ENCODE measurements at regions not wholly inside any gene's neighbourhood (a gene's known extent, or its start where the extent isn't known, plus 50 kb on each side); places are given as distances from the start of the nearest gene placed in this dataset.

DNA sequence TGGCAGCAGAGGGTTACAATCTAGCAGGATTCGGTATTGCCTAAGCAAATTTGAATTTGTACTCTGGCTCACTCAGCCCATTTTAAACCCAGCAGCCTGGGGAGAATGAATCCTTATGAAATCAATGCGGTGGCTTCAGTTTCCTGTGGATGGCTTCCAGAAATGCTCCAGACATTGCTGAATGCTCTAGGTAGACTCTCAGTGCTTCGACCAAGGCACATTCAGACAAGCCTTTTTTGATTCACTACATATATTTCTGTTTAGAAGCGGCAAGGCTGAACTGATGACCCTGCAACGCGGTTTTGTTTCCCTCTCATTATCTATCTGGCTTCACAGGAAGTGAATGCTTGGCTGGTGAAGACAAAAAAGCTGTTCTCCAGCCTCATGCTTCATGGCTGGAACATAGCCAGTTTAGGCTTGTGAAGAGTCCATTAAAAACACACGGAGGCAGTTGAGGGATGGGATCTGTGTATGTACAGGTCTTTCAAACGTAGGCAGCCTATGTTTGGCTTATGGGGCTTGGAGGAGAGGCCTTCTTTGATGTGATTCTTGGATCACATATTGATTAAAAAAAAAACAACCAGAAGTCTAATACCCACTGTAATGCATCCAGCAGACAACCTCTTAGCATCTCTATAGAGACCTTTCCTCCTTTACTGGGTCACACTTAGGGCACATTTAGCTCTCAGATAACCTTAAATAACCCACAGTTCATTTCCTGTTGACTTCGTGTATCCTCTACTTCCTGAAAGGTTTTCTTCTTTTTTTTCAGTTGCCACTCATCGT lies 400.2 kb upstream of the TBL1XR1 start:
- H3K4me2 ChIP-seq (ENCODE audit: low read length) = no peak overlapping the region
- no peak overlapping the region for H3K27ac ChIP-seq (ENCODE audit: low read length)
- no peak overlapping the region for H3K4me3 ChIP-seq (ENCODE audit: low read length)
- TF ChIP-seq SMC3 (conservative IDR thresholded peaks at IDR 0.05; ENCODE audit: poor library complexity) (no peak), EZH2 (IDR thresholded peaks at IDR 0.05; ENCODE audit: borderline replicate concordance, insufficient read depth, low read length, poor library complexity, severe bottlenecking) (no peak), RAD21 (conservative IDR thresholded peaks at IDR 0.05) (no peak), TAF1 (IDR thresholded peaks at IDR 0.05; ENCODE audit: low read depth) (no peak), EP300 (conservative IDR thresholded peaks at IDR 0.05; ENCODE audit: poor library complexity, severe bottlenecking) (no peak)
- TF ChIP-seq, protein P1, sequence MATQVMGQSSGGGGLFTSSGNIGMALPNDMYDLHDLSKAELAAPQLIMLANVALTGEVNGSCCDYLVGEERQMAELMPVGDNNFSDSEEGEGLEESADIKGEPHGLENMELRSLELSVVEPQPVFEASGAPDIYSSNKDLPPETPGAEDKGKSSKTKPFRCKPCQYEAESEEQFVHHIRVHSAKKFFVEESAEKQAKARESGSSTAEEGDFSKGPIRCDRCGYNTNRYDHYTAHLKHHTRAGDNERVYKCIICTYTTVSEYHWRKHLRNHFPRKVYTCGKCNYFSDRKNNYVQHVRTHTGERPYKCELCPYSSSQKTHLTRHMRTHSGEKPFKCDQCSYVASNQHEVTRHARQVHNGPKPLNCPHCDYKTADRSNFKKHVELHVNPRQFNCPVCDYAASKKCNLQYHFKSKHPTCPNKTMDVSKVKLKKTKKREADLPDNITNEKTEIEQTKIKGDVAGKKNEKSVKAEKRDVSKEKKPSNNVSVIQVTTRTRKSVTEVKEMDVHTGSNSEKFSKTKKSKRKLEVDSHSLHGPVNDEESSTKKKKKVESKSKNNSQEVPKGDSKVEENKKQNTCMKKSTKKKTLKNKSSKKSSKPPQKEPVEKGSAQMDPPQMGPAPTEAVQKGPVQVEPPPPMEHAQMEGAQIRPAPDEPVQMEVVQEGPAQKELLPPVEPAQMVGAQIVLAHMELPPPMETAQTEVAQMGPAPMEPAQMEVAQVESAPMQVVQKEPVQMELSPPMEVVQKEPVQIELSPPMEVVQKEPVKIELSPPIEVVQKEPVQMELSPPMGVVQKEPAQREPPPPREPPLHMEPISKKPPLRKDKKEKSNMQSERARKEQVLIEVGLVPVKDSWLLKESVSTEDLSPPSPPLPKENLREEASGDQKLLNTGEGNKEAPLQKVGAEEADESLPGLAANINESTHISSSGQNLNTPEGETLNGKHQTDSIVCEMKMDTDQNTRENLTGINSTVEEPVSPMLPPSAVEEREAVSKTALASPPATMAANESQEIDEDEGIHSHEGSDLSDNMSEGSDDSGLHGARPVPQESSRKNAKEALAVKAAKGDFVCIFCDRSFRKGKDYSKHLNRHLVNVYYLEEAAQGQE (IDR thresholded peaks at IDR 0.05; ENCODE audit: borderline replicate concordance) = no peak
- no peaks in the 10 kb centered on the region for H3K9me3 ChIP-seq (ENCODE audit: low read length)
- no peak overlapping the region for H2AFZ ChIP-seq (ENCODE audit: low read depth, low read length)
- H4K20me1 ChIP-seq (ENCODE audit: insufficient read depth) = no peaks in the 10 kb centered on the region
- H3K79me2 ChIP-seq (replicated peaks; ENCODE audit: insufficient read depth, low read length) = no peaks in the 10 kb centered on the region
- no peaks in the 10 kb centered on the region for H3K36me3 ChIP-seq (ENCODE audit: insufficient read depth, low read length)
- no peaks in the 10 kb centered on the region for H3K9me2 ChIP-seq (ENCODE audit: insufficient read depth, low read length)
- no peak overlapping the region for H3K9ac ChIP-seq (ENCODE audit: low read length)
- no peaks in the 10 kb centered on the region for H3F3A ChIP-seq (ENCODE audit: insufficient read depth, low read length, poor library complexity, severe bottlenecking)
- no peaks in the 10 kb centered on the region for H3K27me3 ChIP-seq (ENCODE audit: insufficient read depth, low read depth, low read length)

DNA sequence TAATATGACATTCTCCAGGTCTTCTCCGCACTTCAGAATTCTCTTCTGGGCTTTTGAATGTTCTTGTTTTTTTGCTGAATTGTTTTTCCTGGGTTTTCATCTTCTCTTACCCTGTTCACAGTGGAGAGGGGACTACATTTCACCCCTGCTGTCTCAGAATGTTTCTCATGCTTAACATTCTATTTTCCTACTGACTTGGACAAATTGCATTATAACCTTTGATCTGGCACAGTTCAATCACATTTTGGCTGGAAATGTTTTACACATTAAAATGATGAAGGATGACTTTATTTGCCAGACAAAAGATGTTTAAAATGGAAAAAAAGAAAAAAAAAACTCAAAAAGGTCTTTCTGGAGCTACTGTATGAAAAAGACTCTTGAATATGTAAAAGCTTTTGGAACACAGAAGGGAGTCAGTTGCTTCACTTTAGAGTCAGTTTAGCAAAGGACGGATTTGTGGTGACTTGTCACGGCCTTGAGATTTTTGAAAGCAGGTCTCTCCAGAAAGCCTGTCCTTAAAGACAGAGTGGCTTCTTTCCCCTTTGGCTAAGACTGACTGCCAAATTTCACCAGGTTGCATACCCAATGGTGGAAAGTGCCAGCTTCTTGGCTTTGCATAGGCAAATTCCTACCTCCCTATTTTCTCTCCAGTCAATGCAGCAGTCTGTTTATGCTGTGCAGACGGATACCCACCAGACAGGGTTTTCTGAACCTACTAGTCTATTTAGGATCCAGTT lies 401.0 kb upstream of the TBL1XR1 start:
- no peak overlapping the region for H3K4me3 ChIP-seq (ENCODE audit: low read length)
- no peak for TF ChIP-seq POLR2AphosphoS5 (IDR thresholded peaks at IDR 0.05)
- TF ChIP-seq EP300 (conservative IDR thresholded peaks at IDR 0.05; ENCODE audit: poor library complexity, severe bottlenecking) = no peak
- no peaks in the 10 kb centered on the region for H3K9me3 ChIP-seq (ENCODE audit: low read length)
- no peak overlapping the region for H3K4me2 ChIP-seq (ENCODE audit: low read length)
- no peaks in the 10 kb centered on the region for H3K9me2 ChIP-seq (ENCODE audit: insufficient read depth, low read length)
- no peak overlapping the region for H3K27ac ChIP-seq (ENCODE audit: low read length)
- H2AFZ ChIP-seq (ENCODE audit: low read depth, low read length) = no peak overlapping the region
- no peaks in the 10 kb centered on the region for H3K27me3 ChIP-seq (ENCODE audit: insufficient read depth, low read depth, low read length)
- H3K9ac ChIP-seq (ENCODE audit: low read length) = no peak overlapping the region
- no peaks in the 10 kb centered on the region for H3K36me3 ChIP-seq (ENCODE audit: insufficient read depth, low read length)
- H3K79me2 ChIP-seq (replicated peaks; ENCODE audit: insufficient read depth, low read length) = no peaks in the 10 kb centered on the region
- no peaks in the 10 kb centered on the region for H4K20me1 ChIP-seq (ENCODE audit: insufficient read depth)
- no peaks in the 10 kb centered on the region for H3F3A ChIP-seq (ENCODE audit: insufficient read depth, low read length, poor library complexity, severe bottlenecking)

DNA sequence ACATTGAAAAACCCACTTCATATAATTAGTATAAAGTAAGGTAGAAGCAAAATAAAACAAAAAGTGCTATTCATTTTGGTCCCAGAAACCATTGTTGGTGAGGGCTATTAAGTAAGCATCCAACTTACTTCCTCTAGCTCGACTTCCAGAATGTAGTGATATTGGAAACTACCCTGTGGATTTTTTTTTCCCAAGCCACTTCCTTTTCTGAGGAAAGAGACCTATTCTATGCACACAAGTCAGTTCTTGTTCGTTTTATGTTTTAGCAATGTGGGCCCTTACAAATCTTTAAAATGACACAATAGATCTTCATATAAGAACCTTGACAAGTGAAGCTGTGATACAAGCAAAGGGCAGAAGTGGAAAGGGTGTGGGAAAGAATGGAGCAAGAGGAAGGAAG lies 402.0 kb upstream of the TBL1XR1 start:
- Histone ChIP-seq H3K36me3 (ENCODE audit: insufficient read depth, low read length) (no peaks in the 10 kb centered on the region), H3F3A (ENCODE audit: insufficient read depth, low read length, poor library complexity, severe bottlenecking) (no peaks in the 10 kb centered on the region), H3K9me3 (ENCODE audit: low read length) (no peaks in the 10 kb centered on the region), H3K9ac (ENCODE audit: low read length) (no peak overlapping the region), H3K4me3 (ENCODE audit: low read length) (no peak overlapping the region), H4K20me1 (ENCODE audit: insufficient read depth) (no peaks in the 10 kb centered on the region), H3K27ac (ENCODE audit: low read length) (no peak overlapping the region), H3K79me2 (replicated peaks; ENCODE audit: insufficient read depth, low read length) (no peaks in the 10 kb centered on the region), H3K9me2 (ENCODE audit: insufficient read depth, low read length) (no peaks in the 10 kb centered on the region), H2AFZ (ENCODE audit: low read depth, low read length) (no peak overlapping the region), H3K4me2 (ENCODE audit: low read length) (no peak overlapping the region), H3K27me3 (ENCODE audit: insufficient read depth, low read depth, low read length) (no peaks in the 10 kb centered on the region)
- TF ChIP-seq TAF1 (IDR thresholded peaks at IDR 0.05; ENCODE audit: low read depth) (no peak), MXI1 (conservative IDR thresholded peaks at IDR 0.05; ENCODE audit: poor library complexity, severe bottlenecking) (no peak), EP300 (conservative IDR thresholded peaks at IDR 0.05; ENCODE audit: poor library complexity, severe bottlenecking) (no peak)
- TF ChIP-seq, protein P2, sequence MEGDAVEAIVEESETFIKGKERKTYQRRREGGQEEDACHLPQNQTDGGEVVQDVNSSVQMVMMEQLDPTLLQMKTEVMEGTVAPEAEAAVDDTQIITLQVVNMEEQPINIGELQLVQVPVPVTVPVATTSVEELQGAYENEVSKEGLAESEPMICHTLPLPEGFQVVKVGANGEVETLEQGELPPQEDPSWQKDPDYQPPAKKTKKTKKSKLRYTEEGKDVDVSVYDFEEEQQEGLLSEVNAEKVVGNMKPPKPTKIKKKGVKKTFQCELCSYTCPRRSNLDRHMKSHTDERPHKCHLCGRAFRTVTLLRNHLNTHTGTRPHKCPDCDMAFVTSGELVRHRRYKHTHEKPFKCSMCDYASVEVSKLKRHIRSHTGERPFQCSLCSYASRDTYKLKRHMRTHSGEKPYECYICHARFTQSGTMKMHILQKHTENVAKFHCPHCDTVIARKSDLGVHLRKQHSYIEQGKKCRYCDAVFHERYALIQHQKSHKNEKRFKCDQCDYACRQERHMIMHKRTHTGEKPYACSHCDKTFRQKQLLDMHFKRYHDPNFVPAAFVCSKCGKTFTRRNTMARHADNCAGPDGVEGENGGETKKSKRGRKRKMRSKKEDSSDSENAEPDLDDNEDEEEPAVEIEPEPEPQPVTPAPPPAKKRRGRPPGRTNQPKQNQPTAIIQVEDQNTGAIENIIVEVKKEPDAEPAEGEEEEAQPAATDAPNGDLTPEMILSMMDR (IDR thresholded peaks at IDR 0.05; ENCODE audit: poor library complexity, severe bottlenecking) = no peak

Data from neural cell (in vitro differentiated cells).